A673 (cell line): ENCODE measurements at regions not wholly inside any gene's neighbourhood (a gene's known extent, or its start where the extent isn't known, plus 50 kb on each side); places are given as distances from the start of the nearest gene placed in this dataset.
A peak's percentile ranks its signal among the peaks of the same experiment; 100 is the strongest.

ENCODE experiments used
- BruUV-seq: library from RNA; stranded (reverse); fragments of 400-500 nt; replicated peaks from 2 replicates; lab custom pipeline; 2021; lab: Mats Ljungman, UMichigan
- CTCF ChIA-PET: fragments of 300-600 bp; sonication (Branson Sonifier 250); formaldehyde crosslinking; loops from one replicate; lab custom pipeline; 2022; ENCODE audit warnings: antibody characterized with exemption; lab: Charles Lee
- POLR2A ChIA-PET: fragments of 300-600 bp; sonication (Branson Sonifier 250); formaldehyde crosslinking; loops from one replicate; lab custom pipeline; 2022; ENCODE audit warnings: antibody characterized with exemption; ENCODE audit not compliant: low non-redundant PET; lab: Charles Lee
- DNase-seq: peaks from one replicate; pipeline ENCODE4 v3.0.0-alpha.2; 2015; ENCODE audit warnings: low spot score
- H3K27ac ChIP-seq: fragments of 200-600 bp; sonication (generic); 2 replicates; pipeline ENCODE4 v1.5.1; 2016; ENCODE audit warnings: mixed run types, low read depth, mild to moderate bottlenecking, mixed read lengths, antibody characterized with exemption, low read length; ENCODE audit not compliant: poor library complexity, severe bottlenecking
- H3K27me3 ChIP-seq: fragments of 200-600 bp; sonication (generic); replicated peaks from 2 replicates; pipeline ENCODE4 v1.6.1; 2017; ENCODE audit warnings: mixed run types, low read depth, mild to moderate bottlenecking, mixed read lengths, antibody characterized with exemption, low read length; ENCODE audit not compliant: insufficient read depth, poor library complexity
- H3K36me3 ChIP-seq: fragments of 200-600 bp; sonication (generic); 2 replicates; pipeline ENCODE4 v1.6.1; 2016; ENCODE audit warnings: mixed run types, mild to moderate bottlenecking, mixed read lengths, antibody characterized with exemption, low read length; ENCODE audit not compliant: insufficient read depth, poor library complexity, severe bottlenecking
- H3K4me1 ChIP-seq: fragments of 200-600 bp; sonication (generic); 2 replicates; pipeline ENCODE4 v1.6.1; 2017; ENCODE audit warnings: mixed run types, mild to moderate bottlenecking, mixed read lengths, antibody characterized with exemption, low read length; ENCODE audit not compliant: insufficient read depth, poor library complexity, severe bottlenecking
- H3K4me3 ChIP-seq: fragments of 200-600 bp; sonication (generic); 2 replicates; pipeline ENCODE4 v1.5.1; 2016; ENCODE audit warnings: low read depth, mixed run types, mild to moderate bottlenecking, mixed read lengths, low read length; ENCODE audit not compliant: poor library complexity, severe bottlenecking
- H3K9me3 ChIP-seq: fragments of 200-600 bp; sonication (generic); 2 replicates; pipeline ENCODE4 v1.6.1; 2016; ENCODE audit warnings: mixed run types, low read depth, mild to moderate bottlenecking, mixed read lengths, antibody characterized with exemption, low read length; ENCODE audit not compliant: poor library complexity, severe bottlenecking
- CTCF ChIP-seq: fragments of 300-800, 200-600 bp; sonication (generic); conservative IDR thresholded peaks from 2 replicates; pipeline ENCODE4 v1.5.1; 2017; ENCODE audit warnings: low read depth, mild to moderate bottlenecking, antibody characterized with exemption, low read length, moderate library complexity, mixed read lengths
- EZH2 ChIP-seq: fragments of 200-600 bp; sonication (generic); IDR thresholded peaks from 2 replicates; pipeline ENCODE4 v1.6.1; 2017; ENCODE audit warnings: borderline replicate concordance, low read depth, mild to moderate bottlenecking, mixed read lengths, antibody characterized with exemption, low read length; ENCODE audit not compliant: poor library complexity, severe bottlenecking
- intact Hi-C: fragments of 100-400 bp; cut with micrococcal nuclease; formaldehyde crosslinking; loops from one replicate; pipeline ENCODE4 v1.10.0; 2022; ENCODE audit not compliant: unreplicated experiment

- ChIA-PET POLR2A (no interaction called here), CTCF (no interaction called here)
- intact Hi-C loops, result no loop called here
- peak; percentile 25 for DNase-seq
- Histone ChIP-seq H3K27me3 (no peaks in the 10 kb centered on the region), H3K4me1 (peaks cover 4% of the 10 kb centered on the region), H3K27ac (no peak overlapping the region), H3K9me3 (no peaks in the 10 kb centered on the region), H3K4me3 (no peak overlapping the region), H3K36me3 (no peaks in the 10 kb centered on the region)
- TF ChIP-seq EZH2 (no peak), CTCF (no peak)
- BruUV-seq, result no TSS peak
Observed at GRCh38 chr12:70180130-70180529, 63.1 kb upstream of the CNOT2 start.

- CTCF ChIA-PET, result interaction anchor here (0.7 kb wide), 1 partner anchor 123 kb away, joined by 4 read pairs; no protein-coding TSS in a partner anchor
- Histone ChIP-seq H3K36me3 (no peaks in the 10 kb centered on the region), H3K9me3 (no peaks in the 10 kb centered on the region), H3K4me1 (peaks cover under 1% of the 10 kb centered on the region), H3K27me3 (no peaks in the 10 kb centered on the region), H3K4me3 (no peak overlapping the region), H3K27ac (no peak overlapping the region)
- intact Hi-C loops, result no loop called here
- POLR2A ChIA-PET, result no interaction called here
- DNase-seq, result no peak
- TF ChIP-seq CTCF (no peak), EZH2 (no peak)
- BruUV-seq, result no TSS peak
Observed at GRCh38 chr12:70185301-70185700, 57.9 kb upstream of the CNOT2 start.

- intact Hi-C loops, result no loop called here
- BruUV-seq, result no TSS peak
- Histone ChIP-seq H3K4me1 (peaks cover 8% of the 10 kb centered on the region), H3K9me3 (no peaks in the 10 kb centered on the region), H3K36me3 (no peaks in the 10 kb centered on the region), H3K4me3 (no peak overlapping the region), H3K27me3 (no peaks in the 10 kb centered on the region), H3K27ac (no peak overlapping the region)
- POLR2A ChIA-PET, result no interaction called here
- TF ChIP-seq CTCF (no peak), EZH2 (no peak)
- CTCF ChIA-PET, result no interaction called here
- no peak for DNase-seq
Observed at GRCh38 chr12:70186436-70186835, 56.8 kb upstream of the CNOT2 start.
